ENCODE measurements at regions not wholly inside any gene's neighbourhood (a gene's known extent, or its start where the extent isn't known, plus 50 kb on each side); places are given as distances from the start of the nearest gene placed in this dataset.

DNA sequence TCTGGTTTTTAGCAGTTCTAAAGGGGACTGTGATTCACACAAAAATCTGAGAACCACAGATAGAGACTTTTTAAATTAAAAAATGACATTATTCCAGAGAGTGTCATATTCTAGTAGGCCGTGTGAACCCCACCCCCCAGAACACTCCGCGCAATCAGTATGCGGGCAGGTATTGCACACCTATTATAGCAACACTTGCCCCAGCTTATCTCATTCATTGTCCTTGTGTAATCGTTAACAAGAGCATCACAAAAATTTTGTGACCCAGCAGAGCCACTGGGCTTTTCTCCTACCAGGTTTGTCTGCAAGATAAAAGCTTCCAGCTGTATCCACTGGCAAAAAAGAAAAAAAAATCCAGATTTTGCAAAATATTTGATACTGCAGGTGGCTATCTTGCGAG, 394.1 kb upstream of the SMIM31 start:
- no peaks in the 10 kb centered on the region for H3K4me1 ChIP-seq (ENCODE audit: control insufficient read depth in 4 of 4, insufficient read depth in 4 of 4, low read length in 3 of 4)
- H3K4me3 ChIP-seq (ENCODE audit: low read depth in 1 of 3, low read length in 3 of 3), result no peak overlapping the region
- WGBS, result 59% methylated on average over 6 of the region's 6 CpGs
- no peaks in the 10 kb centered on the region for H3K36me3 ChIP-seq (ENCODE audit: control insufficient read depth in 4 of 4, insufficient read depth in 3 of 4, low read depth in 1 of 4, low read length in 3 of 4)
- no peak for TF ChIP-seq RAD21 (IDR thresholded peaks at IDR 0.05)
- TF ChIP-seq GABPA (IDR thresholded peaks at IDR 0.05 in 1 of 2, conservative IDR thresholded peaks at IDR 0.05 in 1 of 2), result no peak
- TF ChIP-seq, protein P1, sequence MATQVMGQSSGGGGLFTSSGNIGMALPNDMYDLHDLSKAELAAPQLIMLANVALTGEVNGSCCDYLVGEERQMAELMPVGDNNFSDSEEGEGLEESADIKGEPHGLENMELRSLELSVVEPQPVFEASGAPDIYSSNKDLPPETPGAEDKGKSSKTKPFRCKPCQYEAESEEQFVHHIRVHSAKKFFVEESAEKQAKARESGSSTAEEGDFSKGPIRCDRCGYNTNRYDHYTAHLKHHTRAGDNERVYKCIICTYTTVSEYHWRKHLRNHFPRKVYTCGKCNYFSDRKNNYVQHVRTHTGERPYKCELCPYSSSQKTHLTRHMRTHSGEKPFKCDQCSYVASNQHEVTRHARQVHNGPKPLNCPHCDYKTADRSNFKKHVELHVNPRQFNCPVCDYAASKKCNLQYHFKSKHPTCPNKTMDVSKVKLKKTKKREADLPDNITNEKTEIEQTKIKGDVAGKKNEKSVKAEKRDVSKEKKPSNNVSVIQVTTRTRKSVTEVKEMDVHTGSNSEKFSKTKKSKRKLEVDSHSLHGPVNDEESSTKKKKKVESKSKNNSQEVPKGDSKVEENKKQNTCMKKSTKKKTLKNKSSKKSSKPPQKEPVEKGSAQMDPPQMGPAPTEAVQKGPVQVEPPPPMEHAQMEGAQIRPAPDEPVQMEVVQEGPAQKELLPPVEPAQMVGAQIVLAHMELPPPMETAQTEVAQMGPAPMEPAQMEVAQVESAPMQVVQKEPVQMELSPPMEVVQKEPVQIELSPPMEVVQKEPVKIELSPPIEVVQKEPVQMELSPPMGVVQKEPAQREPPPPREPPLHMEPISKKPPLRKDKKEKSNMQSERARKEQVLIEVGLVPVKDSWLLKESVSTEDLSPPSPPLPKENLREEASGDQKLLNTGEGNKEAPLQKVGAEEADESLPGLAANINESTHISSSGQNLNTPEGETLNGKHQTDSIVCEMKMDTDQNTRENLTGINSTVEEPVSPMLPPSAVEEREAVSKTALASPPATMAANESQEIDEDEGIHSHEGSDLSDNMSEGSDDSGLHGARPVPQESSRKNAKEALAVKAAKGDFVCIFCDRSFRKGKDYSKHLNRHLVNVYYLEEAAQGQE (IDR thresholded peaks at IDR 0.05), result no peak
- TF ChIP-seq, protein P2, sequence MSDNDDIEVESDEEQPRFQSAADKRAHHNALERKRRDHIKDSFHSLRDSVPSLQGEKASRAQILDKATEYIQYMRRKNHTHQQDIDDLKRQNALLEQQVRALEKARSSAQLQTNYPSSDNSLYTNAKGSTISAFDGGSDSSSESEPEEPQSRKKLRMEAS (IDR thresholded peaks at IDR 0.05), result no peak
- TF ChIP-seq, protein P3, sequence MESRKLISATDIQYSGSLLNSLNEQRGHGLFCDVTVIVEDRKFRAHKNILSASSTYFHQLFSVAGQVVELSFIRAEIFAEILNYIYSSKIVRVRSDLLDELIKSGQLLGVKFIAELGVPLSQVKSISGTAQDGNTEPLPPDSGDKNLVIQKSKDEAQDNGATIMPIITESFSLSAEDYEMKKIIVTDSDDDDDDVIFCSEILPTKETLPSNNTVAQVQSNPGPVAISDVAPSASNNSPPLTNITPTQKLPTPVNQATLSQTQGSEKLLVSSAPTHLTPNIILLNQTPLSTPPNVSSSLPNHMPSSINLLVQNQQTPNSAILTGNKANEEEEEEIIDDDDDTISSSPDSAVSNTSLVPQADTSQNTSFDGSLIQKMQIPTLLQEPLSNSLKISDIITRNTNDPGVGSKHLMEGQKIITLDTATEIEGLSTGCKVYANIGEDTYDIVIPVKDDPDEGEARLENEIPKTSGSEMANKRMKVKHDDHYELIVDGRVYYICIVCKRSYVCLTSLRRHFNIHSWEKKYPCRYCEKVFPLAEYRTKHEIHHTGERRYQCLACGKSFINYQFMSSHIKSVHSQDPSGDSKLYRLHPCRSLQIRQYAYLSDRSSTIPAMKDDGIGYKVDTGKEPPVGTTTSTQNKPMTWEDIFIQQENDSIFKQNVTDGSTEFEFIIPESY (IDR thresholded peaks at IDR 0.05), result no peak
- TF ChIP-seq FOXA1 (IDR thresholded peaks at IDR 0.05), result no peak
- no peak for TF ChIP-seq YY1 (IDR thresholded peaks at IDR 0.05)
- no peak for TF ChIP-seq RXRA (IDR thresholded peaks at IDR 0.05)
- H3K9me3 ChIP-seq (ENCODE audit: control insufficient read depth in 4 of 4, low read length in 3 of 4), result no peaks in the 10 kb centered on the region
- no peak overlapping the region for H3K9ac ChIP-seq (ENCODE audit: low read depth in 1 of 2, low read length in 2 of 2)
- H3K27ac ChIP-seq (ENCODE audit: low read depth in 1 of 2, low read length in 2 of 2), result no peak overlapping the region
- no peaks in the 10 kb centered on the region for H3K27me3 ChIP-seq (ENCODE audit: control insufficient read depth in 4 of 4, insufficient read depth in 4 of 4, low read length in 3 of 4)
- no peak for DNase-seq (ENCODE audit: low spot score)

DNA sequence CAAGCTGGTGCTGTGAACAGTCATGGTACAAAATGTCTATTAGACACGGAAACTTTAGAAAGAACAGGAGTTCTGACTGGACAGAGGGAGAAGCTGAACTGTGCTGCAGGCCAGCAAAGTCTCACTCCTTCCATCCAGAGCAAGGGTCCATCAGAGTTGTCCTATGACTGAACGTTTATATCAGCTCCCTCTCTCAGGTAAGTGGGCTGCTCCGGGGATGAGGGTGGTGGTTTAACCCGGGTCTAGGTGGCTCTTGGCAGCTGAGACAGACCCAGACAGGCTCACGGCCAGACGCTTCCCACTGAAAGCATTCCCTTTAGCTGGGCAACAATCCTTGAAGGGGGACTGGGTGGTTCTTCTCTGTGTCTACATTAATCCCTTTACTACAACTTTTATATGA, 385.0 kb upstream of the SMIM31 start:
- Histone ChIP-seq H3K4me3 (ENCODE audit: low read depth in 1 of 3, low read length in 3 of 3) (no peak overlapping the region), H3K9me3 (ENCODE audit: control insufficient read depth in 4 of 4, low read length in 3 of 4) (no peaks in the 10 kb centered on the region), H3K27me3 (ENCODE audit: control insufficient read depth in 4 of 4, insufficient read depth in 4 of 4, low read length in 3 of 4) (no peaks in the 10 kb centered on the region), H3K4me1 (ENCODE audit: control insufficient read depth in 4 of 4, insufficient read depth in 4 of 4, low read length in 3 of 4) (no peaks in the 10 kb centered on the region), H3K9ac (ENCODE audit: low read depth in 1 of 2, low read length in 2 of 2) (no peak overlapping the region), H3K36me3 (ENCODE audit: control insufficient read depth in 4 of 4, insufficient read depth in 3 of 4, low read depth in 1 of 4, low read length in 3 of 4) (no peaks in the 10 kb centered on the region), H3K27ac (ENCODE audit: low read depth in 1 of 2, low read length in 2 of 2) (no peak overlapping the region)
- DNase-seq (ENCODE audit: low spot score), result no peak
- 58% methylated on average over 6 of the region's 6 CpGs for WGBS
- no peak for TF ChIP-seq FOXA1 (IDR thresholded peaks at IDR 0.05)
- TF ChIP-seq, protein P3 (IDR thresholded peaks at IDR 0.05), result no peak
- no peak for TF ChIP-seq RXRA (IDR thresholded peaks at IDR 0.05)
- no peak for TF ChIP-seq JUND (IDR thresholded peaks at IDR 0.05)

DNA sequence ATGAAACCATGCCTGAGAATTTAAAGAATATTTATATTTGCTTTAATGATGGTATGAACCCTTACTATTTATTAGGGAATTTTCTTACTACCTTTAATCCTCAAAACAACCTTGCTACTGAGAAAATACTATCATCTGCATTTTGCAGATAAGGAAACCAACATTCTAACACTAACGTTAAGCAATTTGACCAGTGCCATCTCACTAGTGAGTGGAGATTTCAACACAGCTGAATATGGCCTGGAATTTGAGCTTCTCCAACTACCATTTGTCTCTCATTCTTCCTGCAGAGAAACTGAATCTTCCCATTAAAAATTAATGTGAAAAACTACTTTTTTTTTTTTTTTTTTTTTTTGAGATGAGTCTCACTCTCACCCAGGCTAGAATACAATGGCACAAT, 380.9 kb upstream of the SMIM31 start:
- no peak overlapping the region for H3K9ac ChIP-seq (ENCODE audit: low read depth in 1 of 2, low read length in 2 of 2)
- TF ChIP-seq, protein P4, sequence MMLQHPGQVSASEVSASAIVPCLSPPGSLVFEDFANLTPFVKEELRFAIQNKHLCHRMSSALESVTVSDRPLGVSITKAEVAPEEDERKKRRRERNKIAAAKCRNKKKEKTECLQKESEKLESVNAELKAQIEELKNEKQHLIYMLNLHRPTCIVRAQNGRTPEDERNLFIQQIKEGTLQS (IDR thresholded peaks at IDR 0.05), result no peak
- TF ChIP-seq FOXA2 (IDR thresholded peaks at IDR 0.05), result no peak
- TF ChIP-seq JUND (IDR thresholded peaks at IDR 0.05), result no peak
- no peak for TF ChIP-seq FOXA1 (IDR thresholded peaks at IDR 0.05)
- no peak for TF ChIP-seq GABPA (IDR thresholded peaks at IDR 0.05 in 1 of 2, conservative IDR thresholded peaks at IDR 0.05 in 1 of 2)
- TF ChIP-seq, protein P5, sequence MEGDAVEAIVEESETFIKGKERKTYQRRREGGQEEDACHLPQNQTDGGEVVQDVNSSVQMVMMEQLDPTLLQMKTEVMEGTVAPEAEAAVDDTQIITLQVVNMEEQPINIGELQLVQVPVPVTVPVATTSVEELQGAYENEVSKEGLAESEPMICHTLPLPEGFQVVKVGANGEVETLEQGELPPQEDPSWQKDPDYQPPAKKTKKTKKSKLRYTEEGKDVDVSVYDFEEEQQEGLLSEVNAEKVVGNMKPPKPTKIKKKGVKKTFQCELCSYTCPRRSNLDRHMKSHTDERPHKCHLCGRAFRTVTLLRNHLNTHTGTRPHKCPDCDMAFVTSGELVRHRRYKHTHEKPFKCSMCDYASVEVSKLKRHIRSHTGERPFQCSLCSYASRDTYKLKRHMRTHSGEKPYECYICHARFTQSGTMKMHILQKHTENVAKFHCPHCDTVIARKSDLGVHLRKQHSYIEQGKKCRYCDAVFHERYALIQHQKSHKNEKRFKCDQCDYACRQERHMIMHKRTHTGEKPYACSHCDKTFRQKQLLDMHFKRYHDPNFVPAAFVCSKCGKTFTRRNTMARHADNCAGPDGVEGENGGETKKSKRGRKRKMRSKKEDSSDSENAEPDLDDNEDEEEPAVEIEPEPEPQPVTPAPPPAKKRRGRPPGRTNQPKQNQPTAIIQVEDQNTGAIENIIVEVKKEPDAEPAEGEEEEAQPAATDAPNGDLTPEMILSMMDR (IDR thresholded peaks at IDR 0.05; ENCODE audit: low read depth, low read length, missing input control), result no peak
- no peak for TF ChIP-seq EGR1 (IDR thresholded peaks at IDR 0.05; ENCODE audit: low read depth in 2 of 2)
- TF ChIP-seq, protein P3 (IDR thresholded peaks at IDR 0.05), result no peak
- no peak overlapping the region for H3K4me3 ChIP-seq (ENCODE audit: low read depth in 1 of 3, low read length in 3 of 3)
- H3K36me3 ChIP-seq (ENCODE audit: control insufficient read depth in 4 of 4, insufficient read depth in 3 of 4, low read depth in 1 of 4, low read length in 3 of 4), result no peaks in the 10 kb centered on the region
- WGBS, result 55% methylated on average over 1 of the region's 1 CpG
- DNase-seq (ENCODE audit: low spot score), result no peak
- no peaks in the 10 kb centered on the region for H3K27me3 ChIP-seq (ENCODE audit: control insufficient read depth in 4 of 4, insufficient read depth in 4 of 4, low read length in 3 of 4)
- no peaks in the 10 kb centered on the region for H3K9me3 ChIP-seq (ENCODE audit: control insufficient read depth in 4 of 4, low read length in 3 of 4)
- no peak overlapping the region for H3K27ac ChIP-seq (ENCODE audit: low read depth in 1 of 2, low read length in 2 of 2)
- no peaks in the 10 kb centered on the region for H3K4me1 ChIP-seq (ENCODE audit: control insufficient read depth in 4 of 4, insufficient read depth in 4 of 4, low read length in 3 of 4)

Measured in liver (tissue), 8 donors.